Pancreas (tissue), 10 donors: ENCODE measurements at regions not wholly inside any gene's neighbourhood (a gene's known extent, or its start where the extent isn't known, plus 50 kb on each side); places are given as distances from the start of the nearest gene placed in this dataset.
A peak's percentile ranks its signal among the peaks of the same experiment; 100 is the strongest.
"Not testable (repeated sequence)": the region's sequence is repeated elsewhere in the genome, so short reads cannot be mapped to it uniquely, and the experiment has no call there.

ENCODE experiments used
- ATAC-seq, 4 donors: fragments of 200-7000 bp; cut with Tn5 transposase; one replicate each; pipeline versions ENCODE4 v1.8.0 to v1.9.1; 2020; ENCODE audit warnings: mild to moderate bottlenecking in 4 of 4, moderate library complexity in 4 of 4
- DNase-seq, 6 donors: peaks; one replicate each; pipeline ENCODE4 v3.0.0-alpha.2; 2020
- FAIRE-seq: peaks from 2 replicates; lab custom pipeline; 2012; peaks lifted over from hg19 to GRCh38; lab: Jason Lieb, UNC
- H3K27ac ChIP-seq, 4 donors: fragments of 200-600 bp; sonication (generic); 1 replicate in 3 of 4; 2 replicates in 1 of 4; pipeline versions ENCODE4 v1.5.0 to v1.8.0; 2020
- H3K27me3 ChIP-seq, 4 donors: fragments of 200-600 bp; one replicate each; pipeline ENCODE4 v1.8.0; 2021
- H3K36me3 ChIP-seq, 3 donors: fragments of 200-600 bp; sonication (generic) in 1 of 3; one replicate each; pipeline versions ENCODE4 v1.5.0 to v1.8.0; 2020 to 2021
- H3K4me1 ChIP-seq, 3 donors: fragments of 200-600 bp; one replicate each; pipeline ENCODE4 v1.8.0; 2021
- H3K4me3 ChIP-seq, 4 donors: fragments of 200-600 bp; sonication (generic) in 2 of 4; one replicate each; pipeline versions ENCODE4 v1.5.0 to v1.8.0; 2020 to 2021
- H3K9me3 ChIP-seq, 4 donors: fragments of 200-600 bp; one replicate each; pipeline ENCODE4 v1.8.0; 2021
- CTCF ChIP-seq, 4 donors: fragments of 200-600 bp; sonication (generic) in 3 of 4; IDR thresholded peaks; one replicate each; pipeline versions ENCODE4 v1.5.0 to v1.8.0; 2021; ENCODE audit warnings: antibody characterized with exemption in 4 of 4
- WGBS, 2 donors: extraction: QIAGEN DNeasy Blood & Tissue Kit; methylation state at CpG; one replicate each; pipeline ENCODE4 v1.1.7; 2013; 5-methylcytosine and 5-hydroxymethylcytosine counted together
- intact Hi-C, 3 donors: fragments of 100-400 bp; cut with DNase I; formaldehyde crosslinking; loops; one replicate each; pipeline versions ENCODE4 v1.11.1 to v1.14.2; 2022
- donor health status: healthy with polysubstance abuse.
- donor health status: DM: no; HTN: no; CAD: no; lungs with moderate emphysema.
- donor health status: DM: no; HTN: no; CAD: no.
- donor health status: control.
- donor health status: control.
- donor health status: Bipolar disorder and iron deficiency.
- donor health status: DM: yes; HTN: yes; CAD: no.
- donor health status: DM: no; HTN: no; CAD: no.
- donor health status: DM: no; HTN: no; CAD: no.
- donor health status: DM: yes; HTN: yes; CAD: no.

GRCh38 chr5:82422751-82423181 is 144.6 kb upstream of the RPS23 start:
- no peak overlapping the region for H3K4me3 ChIP-seq
- H3K9me3 ChIP-seq, result no peaks in the 10 kb centered on the region
- WGBS, 2 donors, result 72 to 78% methylated on average over 6 of the region's 6 CpGs
- no peaks in the 10 kb centered on the region for H3K36me3 ChIP-seq
- ATAC-seq, result peak in 3 of 4 donors; percentile 24 to 57 (median 31)
- DNase-seq, result no peak
- FAIRE-seq, result no peak
- no peak overlapping the region for H3K27ac ChIP-seq
- intact Hi-C loops, result no loop called here
- TF ChIP-seq CTCF (IDR thresholded peaks at IDR 0.05), result no peak
- no peaks in the 10 kb centered on the region for H3K27me3 ChIP-seq
- no peaks in the 10 kb centered on the region for H3K4me1 ChIP-seq

- ATAC-seq (no peak), DNase-seq (no peak), FAIRE-seq (no peak)
- intact Hi-C loops, result no loop called here
- Histone ChIP-seq H3K27me3 (no peaks in the 10 kb centered on the region), H3K36me3 (no peaks in the 10 kb centered on the region), H3K9me3 (no peaks in the 10 kb centered on the region), H3K27ac (no peak overlapping the region), H3K4me3 (no peak overlapping the region), H3K4me1 (no peaks in the 10 kb centered on the region)
- WGBS, 2 donors, result 46 to 75% methylated on average over 2 of the region's 2 CpGs
- no peak for TF ChIP-seq CTCF (IDR thresholded peaks at IDR 0.05)
Measured at GRCh38 chr5:82422001-82422740, 144.0 kb upstream of the RPS23 start.

GRCh38 chr5:82421119-82421518 is 143.0 kb upstream of the RPS23 start:
- no peak for DNase-seq
- H3K4me3 ChIP-seq, result no peak overlapping the region
- H3K27ac ChIP-seq, result no peak overlapping the region
- TF ChIP-seq CTCF (IDR thresholded peaks at IDR 0.05), result no peak
- no peaks in the 10 kb centered on the region for H3K9me3 ChIP-seq
- no peak for FAIRE-seq
- WGBS, 2 donors, result 84 to 96% methylated on average over 3 of the region's 3 CpGs
- no peaks in the 10 kb centered on the region for H3K36me3 ChIP-seq
- no peak for ATAC-seq
- H3K4me1 ChIP-seq, result no peaks in the 10 kb centered on the region
- no peaks in the 10 kb centered on the region for H3K27me3 ChIP-seq
- intact Hi-C loops, result no loop called here

GRCh38 chr5:82420524-82420923 is 142.4 kb upstream of the RPS23 start:
- H3K27ac ChIP-seq, ATAC-seq, H3K36me3 ChIP-seq, intact Hi-C loops, H3K9me3 ChIP-seq, DNase-seq, H3K4me3 ChIP-seq, H3K27me3 ChIP-seq, H3K4me1 ChIP-seq, FAIRE-seq: not testable (repeated sequence)
- 67 to 78% methylated on average over 4 of the region's 4 CpGs for WGBS, 2 donors

GRCh38 chr5:82419559-82420332 is 141.6 kb upstream of the RPS23 start:
- intact Hi-C loops, result no loop called here
- Histone ChIP-seq H3K4me1 (no peaks in the 10 kb centered on the region), H3K27me3 (no peaks in the 10 kb centered on the region), H3K36me3 (no peaks in the 10 kb centered on the region), H3K4me3 (no peak overlapping the region), H3K9me3 (no peaks in the 10 kb centered on the region), H3K27ac (no peak overlapping the region)
- no peak for TF ChIP-seq CTCF (IDR thresholded peaks at IDR 0.05)
- DNase-seq, result no peak
- WGBS, 2 donors, result 50 to 62% methylated on average over 6 of the region's 6 CpGs
- ATAC-seq, result no peak
- no peak for FAIRE-seq
